ENCODE measurements at regions not wholly inside any gene's neighbourhood (a gene's known extent, or its start where the extent isn't known, plus 50 kb on each side); places are given as distances from the start of the nearest gene placed in this dataset.

GRCh38 chr6:144758602-144759001 is 473.5 kb downstream of the UTRN start:
- no peaks in the 10 kb centered on the region for H3K36me3 ChIP-seq
- H3K27ac ChIP-seq = no peak overlapping the region
- intact Hi-C loops (cut with DNase I; ENCODE audit: low total_unique reads) = no loop called here
- H3K4me3 ChIP-seq = no peak overlapping the region
- TF ChIP-seq CTCF (IDR thresholded peaks at IDR 0.05) (no peak), POLR2A (IDR thresholded peaks at IDR 0.05) (no peak)
- H3K9me3 ChIP-seq = no peaks in the 10 kb centered on the region
- no peaks in the 10 kb centered on the region for H3K27me3 ChIP-seq
- no peaks in the 10 kb centered on the region for H3K4me1 ChIP-seq
- DNase-seq = no peak

- Histone ChIP-seq H3K4me3 (no peak overlapping the region), H3K36me3 (no peaks in the 10 kb centered on the region), H3K4me1 (no peaks in the 10 kb centered on the region), H3K27ac (no peak overlapping the region), H3K9me3 (no peaks in the 10 kb centered on the region), H3K27me3 (no peaks in the 10 kb centered on the region)
- TF ChIP-seq POLR2A (IDR thresholded peaks at IDR 0.05) = no peak
- TF ChIP-seq CTCF (IDR thresholded peaks at IDR 0.05) = no peak
- DNase-seq = no peak
- intact Hi-C loops (cut with DNase I; ENCODE audit: low total_unique reads) = no loop called here
Observed at GRCh38 chr6:144762469-144762868, 477.3 kb downstream of the UTRN start.

- Histone ChIP-seq H3K27ac (no peak overlapping the region), H3K4me3 (no peak overlapping the region), H3K27me3 (no peaks in the 10 kb centered on the region), H3K36me3 (no peaks in the 10 kb centered on the region), H3K4me1 (no peaks in the 10 kb centered on the region), H3K9me3 (no peaks in the 10 kb centered on the region)
- intact Hi-C loops (cut with DNase I; ENCODE audit: low total_unique reads) = no loop called here
- TF ChIP-seq CTCF (IDR thresholded peaks at IDR 0.05) (no peak), POLR2A (IDR thresholded peaks at IDR 0.05) (no peak)
- DNase-seq = no peak
Observed at GRCh38 chr6:144767051-144767450, 481.9 kb downstream of the UTRN start.

DNA sequence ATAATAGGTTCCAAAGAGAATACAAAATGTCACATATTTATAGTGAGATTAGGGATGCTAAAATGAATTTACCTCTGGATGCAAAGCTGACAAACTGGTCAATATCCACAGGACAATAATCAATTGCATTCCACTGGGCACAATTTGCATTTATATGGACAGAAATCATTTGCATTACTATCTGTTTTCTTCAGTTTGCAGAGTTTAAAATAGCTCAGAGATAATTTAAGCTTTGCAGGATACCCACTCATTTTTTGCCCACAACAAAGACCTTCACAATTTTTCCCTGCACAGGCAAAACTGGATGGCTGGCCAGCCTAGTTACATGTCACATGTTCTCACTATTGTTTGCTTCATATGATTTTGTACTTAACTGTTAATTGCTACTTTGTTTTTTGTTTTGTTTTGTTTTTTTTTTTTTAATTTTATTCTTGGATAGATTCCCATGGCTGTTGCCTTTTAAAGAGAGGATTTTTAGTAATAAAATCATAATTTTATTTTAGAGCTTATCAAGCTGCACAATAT is 483.5 kb downstream of the UTRN start:
- Histone ChIP-seq H3K36me3 (no peaks in the 10 kb centered on the region), H3K4me3 (no peak overlapping the region), H3K4me1 (no peaks in the 10 kb centered on the region), H3K27me3 (no peaks in the 10 kb centered on the region), H3K27ac (no peak overlapping the region), H3K9me3 (no peaks in the 10 kb centered on the region)
- TF ChIP-seq CTCF (IDR thresholded peaks at IDR 0.05) (no peak), POLR2A (IDR thresholded peaks at IDR 0.05) (no peak)
- no peak for DNase-seq
- intact Hi-C loops (cut with DNase I; ENCODE audit: low total_unique reads) = no loop called here

- H3K27ac ChIP-seq = no peak overlapping the region
- no peaks in the 10 kb centered on the region for H3K4me1 ChIP-seq
- no peak for DNase-seq
- no peak for TF ChIP-seq POLR2A (IDR thresholded peaks at IDR 0.05)
- TF ChIP-seq CTCF (IDR thresholded peaks at IDR 0.05) = no peak
- no peaks in the 10 kb centered on the region for H3K27me3 ChIP-seq
- H3K9me3 ChIP-seq = no peaks in the 10 kb centered on the region
- intact Hi-C loops (cut with DNase I; ENCODE audit: low total_unique reads) = no loop called here
- H3K36me3 ChIP-seq = no peaks in the 10 kb centered on the region
- H3K4me3 ChIP-seq = no peak overlapping the region
Observed at GRCh38 chr6:144769142-144769541, 484.0 kb downstream of the UTRN start.
